SK-N-SH treated with all-trans-retinoic acid at 6 μM for 48 hours (cell line): ENCODE measurements at regions not wholly inside any gene's neighbourhood (a gene's known extent, or its start where the extent isn't known, plus 50 kb on each side); places are given as distances from the start of the nearest gene placed in this dataset.

ENCODE experiments used
- ATAC-seq: fragments of 200-7000 bp; cut with Tn5 transposase; 3 replicates; pipeline ENCODE4 v1.9.1; 2020; ENCODE audit warnings: mild to moderate bottlenecking, moderate library complexity
- ARNTL ChIP-seq: fragments of 450-650 bp; formaldehyde crosslinking; IDR thresholded peaks from 2 replicates; pipeline ENCODE4 v1.5.0; 2020; ENCODE audit warnings: low read depth, mild to moderate bottlenecking, moderate library complexity, borderline replicate concordance
- CREB5 ChIP-seq: fragments of 250-450 bp; sonication (Bioruptor Pico); IDR thresholded peaks from 2 replicates; pipeline ENCODE4 v1.5.1; 2020; ENCODE audit warnings: low read depth, mild to moderate bottlenecking, moderate library complexity
- CSDC2 ChIP-seq: fragments of 250-450 bp; sonication (Bioruptor Pico); IDR thresholded peaks from 2 replicates; pipeline ENCODE4 v1.5.0; 2020; ENCODE audit warnings: mild to moderate bottlenecking, moderate library complexity
- ESRRG ChIP-seq: fragments of 250-450 bp; sonication (Bioruptor Pico); IDR thresholded peaks from 2 replicates; pipeline ENCODE4 v1.6.1; 2021; ENCODE audit warnings: mild to moderate bottlenecking
- GLIS3 ChIP-seq: fragments of 250-450 bp; sonication (Bioruptor Pico); IDR thresholded peaks from 2 replicates; pipeline ENCODE4 v1.5.0; 2020; ENCODE audit warnings: mild to moderate bottlenecking, moderate library complexity
- ISL1 ChIP-seq: fragments of 250-450 bp; sonication (Bioruptor Pico); IDR thresholded peaks from 2 replicates; pipeline ENCODE4 v2.1.2; 2022; ENCODE audit warnings: mild to moderate bottlenecking, moderate library complexity
- POU6F1 ChIP-seq: fragments of 250-450 bp; sonication (Bioruptor Pico); IDR thresholded peaks from 2 replicates; pipeline ENCODE4 v1.8.0; 2021; ENCODE audit warnings: low read depth, mild to moderate bottlenecking, moderate library complexity, borderline replicate concordance
- PPARA ChIP-seq: fragments of 250-450 bp; sonication (Bioruptor Pico); IDR thresholded peaks from 2 replicates; pipeline ENCODE4 v1.5.0; 2020; ENCODE audit warnings: mild to moderate bottlenecking, borderline replicate concordance
- RARB ChIP-seq: fragments of 250-450 bp; sonication (Bioruptor Pico); IDR thresholded peaks from 2 replicates; pipeline ENCODE4 v1.8.0; 2021; ENCODE audit warnings: mild to moderate bottlenecking, moderate library complexity
- SNAI2 ChIP-seq: fragments of 250-450 bp; sonication (Bioruptor Pico); IDR thresholded peaks from 2 replicates; pipeline ENCODE4 v1.5.0; 2020; ENCODE audit warnings: mild to moderate bottlenecking, moderate library complexity
- TCF4 ChIP-seq: fragments of 250-450 bp; sonication (Bioruptor Pico); IDR thresholded peaks from 2 replicates; pipeline ENCODE4 v1.8.0; 2021; ENCODE audit warnings: mild to moderate bottlenecking, moderate library complexity, borderline replicate concordance
- TOX ChIP-seq: fragments of 250-450 bp; sonication (Bioruptor Pico); IDR thresholded peaks from 2 replicates; pipeline ENCODE4 v1.8.0; 2021; ENCODE audit warnings: mild to moderate bottlenecking, moderate library complexity, borderline replicate concordance
- TSHZ2 ChIP-seq: fragments of 250-450 bp; sonication (Bioruptor Pico); IDR thresholded peaks from 2 replicates; pipeline ENCODE4 v1.5.0; 2020; ENCODE audit warnings: mild to moderate bottlenecking, moderate library complexity
- ZC3H10 ChIP-seq: fragments of 250-450 bp; sonication (Bioruptor Pico); IDR thresholded peaks from 2 replicates; pipeline ENCODE4 v1.5.1; 2021; ENCODE audit warnings: mild to moderate bottlenecking, moderate library complexity
- ZFP3 ChIP-seq: fragments of 250-450 bp; sonication (Bioruptor Pico); IDR thresholded peaks from 2 replicates; pipeline ENCODE4 v1.5.0; 2020; ENCODE audit warnings: mild to moderate bottlenecking, moderate library complexity
- ZFP30 ChIP-seq: fragments of 450-650 bp; formaldehyde crosslinking; IDR thresholded peaks from 2 replicates; pipeline ENCODE4 v1.5.0; 2022; ENCODE audit warnings: mild to moderate bottlenecking, moderate library complexity
- ZNF565 ChIP-seq: fragments of 450-650 bp; formaldehyde crosslinking; conservative IDR thresholded peaks from 2 replicates; pipeline ENCODE4 v1.5.0; 2020; ENCODE audit warnings: low read depth, mild to moderate bottlenecking, moderate library complexity
- ZNF70 ChIP-seq: fragments of 450-650 bp; formaldehyde crosslinking; IDR thresholded peaks from 2 replicates; pipeline ENCODE4 v1.5.0; 2020; ENCODE audit warnings: mild to moderate bottlenecking, moderate library complexity
- ZNF8 ChIP-seq: fragments of 450-650 bp; formaldehyde crosslinking; IDR thresholded peaks from 2 replicates; pipeline ENCODE4 v1.5.0; 2020; ENCODE audit warnings: mild to moderate bottlenecking, moderate library complexity
- TF ChIP-seq, protein P1 (sequence below): fragments of 250-450 bp; sonication (Bioruptor Pico); IDR thresholded peaks from 2 replicates; pipeline ENCODE4 v1.8.0; 2020; ENCODE audit warnings: mild to moderate bottlenecking, moderate library complexity, borderline replicate concordance

- TF ChIP-seq ZNF8 (CRISPR knock-in tag): no peak
- no peak for TF ChIP-seq ZNF70
- no peak for TF ChIP-seq ARNTL
- no peak for TF ChIP-seq PPARA (CRISPR knock-in tag)
- no peak for TF ChIP-seq RARB (CRISPR knock-in tag)
- TF ChIP-seq ISL1 (CRISPR knock-in tag): no peak
- TF ChIP-seq TSHZ2 (CRISPR knock-in tag): no peak
- TF ChIP-seq ZFP30 (CRISPR knock-in tag): no peak
- TF ChIP-seq CREB5: no peak
- TF ChIP-seq TOX (CRISPR knock-in tag): no peak
- no peak for ATAC-seq
Observed at GRCh38 chr13:33525763-33526162, 240.2 kb upstream of the STARD13 start.

- no peak for ATAC-seq
- TF ChIP-seq CREB5 (no peak), PPARA (CRISPR knock-in tag) (no peak), GLIS3 (CRISPR knock-in tag) (no peak), ISL1 (CRISPR knock-in tag) (no peak), TCF4 (no peak), ZNF70 (no peak), SNAI2 (CRISPR knock-in tag) (no peak), ARNTL (no peak), ZFP30 (CRISPR knock-in tag) (no peak), ZNF565 (CRISPR knock-in tag) (no peak), ZNF8 (CRISPR knock-in tag) (no peak), CSDC2 (CRISPR knock-in tag) (no peak), TSHZ2 (CRISPR knock-in tag) (no peak), POU6F1 (CRISPR knock-in tag) (no peak), ZC3H10 (no peak), RARB (CRISPR knock-in tag) (no peak), TOX (CRISPR knock-in tag) (no peak), ZFP3 (CRISPR knock-in tag) (no peak), ESRRG (CRISPR knock-in tag) (no peak)
- TF ChIP-seq, protein P1, sequence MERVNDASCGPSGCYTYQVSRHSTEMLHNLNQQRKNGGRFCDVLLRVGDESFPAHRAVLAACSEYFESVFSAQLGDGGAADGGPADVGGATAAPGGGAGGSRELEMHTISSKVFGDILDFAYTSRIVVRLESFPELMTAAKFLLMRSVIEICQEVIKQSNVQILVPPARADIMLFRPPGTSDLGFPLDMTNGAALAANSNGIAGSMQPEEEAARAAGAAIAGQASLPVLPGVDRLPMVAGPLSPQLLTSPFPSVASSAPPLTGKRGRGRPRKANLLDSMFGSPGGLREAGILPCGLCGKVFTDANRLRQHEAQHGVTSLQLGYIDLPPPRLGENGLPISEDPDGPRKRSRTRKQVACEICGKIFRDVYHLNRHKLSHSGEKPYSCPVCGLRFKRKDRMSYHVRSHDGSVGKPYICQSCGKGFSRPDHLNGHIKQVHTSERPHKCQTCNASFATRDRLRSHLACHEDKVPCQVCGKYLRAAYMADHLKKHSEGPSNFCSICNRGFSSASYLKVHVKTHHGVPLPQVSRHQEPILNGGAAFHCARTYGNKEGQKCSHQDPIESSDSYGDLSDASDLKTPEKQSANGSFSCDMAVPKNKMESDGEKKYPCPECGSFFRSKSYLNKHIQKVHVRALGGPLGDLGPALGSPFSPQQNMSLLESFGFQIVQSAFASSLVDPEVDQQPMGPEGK (CRISPR knock-in tag): no peak
Observed at GRCh38 chr13:33526718-33527117, 241.2 kb upstream of the STARD13 start.
